Endothelial cell of umbilical vein (primary cell): ENCODE measurements at regions not wholly inside any gene's neighbourhood (a gene's known extent, or its start where the extent isn't known, plus 50 kb on each side); places are given as distances from the start of the nearest gene placed in this dataset.

Experiments used
- BruUV-seq: library from RNA; stranded (reverse); fragments of 400-500 nt; replicated peaks from 2 replicates; lab custom pipeline; 2021; lab: Mats Ljungman, UMichigan
- CTCF ChIA-PET: fragments of 300-600, 350-600 bp; sonication (Branson Sonifier 250); formaldehyde crosslinking; loops from one replicate; lab custom pipeline; 2021; ENCODE audit warnings: antibody characterized with exemption, inconsistent platforms; lab: Charles Lee
- POLR2A ChIA-PET: fragments of 300-600, 350-600 bp; sonication (Branson Sonifier 250); formaldehyde crosslinking; loops from one replicate; lab custom pipeline; 2021; ENCODE audit warnings: antibody characterized with exemption, inconsistent platforms; lab: Charles Lee
- DNase-seq: peaks from one replicate; pipeline ENCODE4 v3.0.0-alpha.2; 2011; ENCODE audit warnings: low read depth, low spot score
- FAIRE-seq: peaks from 2 replicates; lab custom pipeline; 2011; peaks lifted over from hg19 to GRCh38; lab: Jason Lieb, UNC
- H2AFZ ChIP-seq: 2 replicates; pipeline ENCODE4 v1.6.0; 2012; ENCODE audit warnings: low read depth, low read length, control low read depth, inconsistent platforms
- H3K27ac ChIP-seq: 2 replicates; pipeline ENCODE4 v1.5.1; 2011; ENCODE audit warnings: low read depth, mild to moderate bottlenecking, control low read depth, low read length, moderate library complexity; ENCODE audit not compliant: insufficient read depth
- H3K27me3 ChIP-seq, 2 experiments: 2 replicates each; pipeline versions ENCODE4 v1.6.0 to v1.6.1; 2011; ENCODE audit warnings: low read length in 2 of 2, mixed read lengths in 1 of 2; ENCODE audit not compliant: control insufficient read depth in 2 of 2, insufficient read depth in 2 of 2
- H3K36me3 ChIP-seq, 2 experiments: 2 replicates in 1 of 2; 3 replicates in 1 of 2; pipeline ENCODE4 v1.5.1; 2011; ENCODE audit warnings: low read length in 2 of 2, mild to moderate bottlenecking in 1 of 2, moderate library complexity in 1 of 2; ENCODE audit not compliant: control insufficient read depth in 2 of 2, insufficient read depth in 2 of 2; ENCODE audit errors: extremely low read depth in 1 of 2
- H3K4me1 ChIP-seq: 3 replicates; pipeline ENCODE4 v1.5.1; 2011; ENCODE audit warnings: mild to moderate bottlenecking, low read length; ENCODE audit not compliant: control insufficient read depth, insufficient read depth; ENCODE audit errors: extremely low read depth
- H3K4me2 ChIP-seq: 2 replicates; pipeline ENCODE4 v1.6.1; 2011; ENCODE audit warnings: low read length, control low read depth, mixed read lengths; ENCODE audit not compliant: insufficient read depth
- H3K4me3 ChIP-seq, 3 experiments: fragments of 200-600 bp in 1 of 3; sonication (generic), shearing (Covaris generic) in 1 of 3; replicated peaks in 1 of 3; 2 replicates each; pipeline ENCODE4 v1.5.1; 2011 to 2016; ENCODE audit warnings: control low read depth in 3 of 3, low read length in 3 of 3, mild to moderate bottlenecking in 2 of 3, inconsistent platforms in 1 of 3, low read depth in 1 of 3, moderate library complexity in 1 of 3; ENCODE audit not compliant: insufficient read depth in 1 of 3
- H3K79me2 ChIP-seq: 2 replicates; pipeline ENCODE4 v1.6.0; 2012; ENCODE audit warnings: low read length, inconsistent platforms; ENCODE audit not compliant: control insufficient read depth, insufficient read depth
- H3K9ac ChIP-seq: replicated peaks from 2 replicates; pipeline ENCODE3; 2011; ENCODE audit warnings: low read length, control low read depth; ENCODE audit not compliant: insufficient read depth; ENCODE audit errors: extremely low read depth
- H3K9me1 ChIP-seq: replicated peaks from 3 replicates; pipeline ENCODE4 v1.6.0; 2011; ENCODE audit warnings: mild to moderate bottlenecking, low read length; ENCODE audit not compliant: control insufficient read depth, insufficient read depth; ENCODE audit errors: extremely low read depth
- H3K9me3 ChIP-seq: replicated peaks from 2 replicates; pipeline ENCODE4 v1.5.1; 2012; ENCODE audit warnings: low read length, inconsistent platforms; ENCODE audit not compliant: control insufficient read depth, insufficient read depth
- H4K20me1 ChIP-seq: replicated peaks from 2 replicates; pipeline ENCODE3; 2011; ENCODE audit warnings: mild to moderate bottlenecking, low read length; ENCODE audit not compliant: control insufficient read depth, insufficient read depth; ENCODE audit errors: extremely low read depth
- EZH2 ChIP-seq: IDR thresholded peaks from 2 replicates; pipeline ENCODE4 v1.6.1; 2012; ENCODE audit warnings: borderline replicate concordance, low read depth, mild to moderate bottlenecking, moderate library complexity, low read length, inconsistent platforms; ENCODE audit not compliant: severe bottlenecking
- FOS ChIP-seq: IDR thresholded peaks from 2 replicates; pipeline ENCODE4 v1.6.1; 2011; ENCODE audit warnings: mild to moderate bottlenecking, low read length, moderate library complexity, borderline replicate concordance; ENCODE audit not compliant: insufficient read depth
- GATA2 ChIP-seq: IDR thresholded peaks from 2 replicates; pipeline ENCODE4 v1.7.0; 2011; ENCODE audit warnings: low read depth, mild to moderate bottlenecking, moderate library complexity, mixed read lengths, low read length; ENCODE audit not compliant: insufficient read length, insufficient read depth
- JUN ChIP-seq: IDR thresholded peaks from 2 replicates; pipeline ENCODE4 v1.6.1; 2011; ENCODE audit warnings: borderline replicate concordance, low read depth; ENCODE audit not compliant: insufficient read length, insufficient read depth
- MYC ChIP-seq: IDR thresholded peaks from one replicate; pipeline ENCODE4 v1.6.1; 2011; ENCODE audit warnings: mild to moderate bottlenecking, low read depth, low read length
- POLR2A ChIP-seq: IDR thresholded peaks from 2 replicates; pipeline ENCODE4 v1.6.1; 2012; ENCODE audit warnings: low read depth, mild to moderate bottlenecking, control low read depth, low read length
- POLR2AphosphoS5 ChIP-seq: IDR thresholded peaks from 2 replicates; pipeline ENCODE4 v1.6.1; 2012; ENCODE audit warnings: low read depth, mild to moderate bottlenecking, control low read depth, low read length, moderate library complexity; ENCODE audit not compliant: insufficient read depth
- dilution Hi-C: fragments of 300-500 bp; cut with MboI; formaldehyde crosslinking; loops from one replicate; pipeline ENCODE4 v1.15.0; 2019; ENCODE audit warnings: low sequenced_read_pairs; ENCODE audit not compliant: extremely low pct_ligation_motif_present
- intact Hi-C: fragments of 100-400 bp; cut with micrococcal nuclease; formaldehyde crosslinking; loops from one replicate; pipeline ENCODE4 v1.10.0; 2022
- TF ChIP-seq, protein P1 (sequence below): IDR thresholded peaks from 2 replicates; pipeline ENCODE4 v1.6.1; 2011; ENCODE audit not compliant: insufficient read depth, insufficient read length
- TF ChIP-seq, protein P2 (sequence below), 2 donors: IDR thresholded peaks; 1 replicate in 1 of 2; 2 replicates in 1 of 2; pipeline ENCODE4 v1.5.1; 2011; ENCODE audit warnings: low read length in 2 of 2, mild to moderate bottlenecking in 2 of 2, moderate library complexity in 2 of 2, control low read depth in 1 of 2, inconsistent platforms in 1 of 2, low read depth in 1 of 2; ENCODE audit not compliant: insufficient read depth in 1 of 2; ENCODE audit errors: extremely low read depth in 1 of 2

DNA sequence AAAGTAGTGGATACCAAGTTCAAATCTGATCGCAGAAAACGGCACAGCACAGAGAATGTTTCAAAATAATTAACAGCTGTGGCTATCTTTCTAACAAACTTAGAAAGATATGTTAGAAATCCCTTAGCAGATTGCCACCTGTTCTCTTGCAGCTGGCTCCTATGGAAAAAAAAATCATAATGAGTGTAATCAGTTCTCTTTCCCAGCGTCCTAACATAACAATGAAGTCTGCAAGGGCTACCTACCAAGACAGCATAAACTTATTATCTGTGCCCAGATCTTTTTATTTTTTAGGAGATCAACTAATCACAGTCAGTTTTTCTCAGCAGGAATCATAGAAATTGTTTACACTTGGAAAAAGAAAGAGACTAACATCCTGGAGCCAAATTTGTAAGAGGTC is 358.6 kb upstream of the FOXG1 start:
- Histone ChIP-seq H3K9ac (no peak overlapping the region), H4K20me1 (no peaks in the 10 kb centered on the region), H3K4me2 (no peak overlapping the region), H3K9me3 (no peaks in the 10 kb centered on the region), H3K4me1 (no peaks in the 10 kb centered on the region), H3K36me3 (no peaks in the 10 kb centered on the region), H3K9me1 (no peaks in the 10 kb centered on the region), H3K27ac (no peak overlapping the region), H3K27me3 (no peaks in the 10 kb centered on the region), H3K79me2 (no peaks in the 10 kb centered on the region), H2AFZ (no peak overlapping the region), H3K4me3 (no peak overlapping the region)
- FAIRE-seq (no peak), DNase-seq (no peak)
- ChIA-PET CTCF (interaction anchor here (1.3 to 2.9 kb wide), 3 partner anchors 9 to 37 kb away, joined by 3 to 13 read pairs (median 3); no protein-coding TSS in a partner anchor), POLR2A (no interaction called here)
- dilution Hi-C loops: no loop called here
- intact Hi-C loops: loop anchor here (10.0 kb wide), 1 partner anchor 723 kb away; no protein-coding TSS in a partner anchor
- BruUV-seq: no TSS peak
- TF ChIP-seq EZH2 (no peak), GATA2 (no peak), POLR2AphosphoS5 (no peak), JUN (no peak), POLR2A (no peak), MYC (no peak), FOS (no peak)
- TF ChIP-seq, protein P1, sequence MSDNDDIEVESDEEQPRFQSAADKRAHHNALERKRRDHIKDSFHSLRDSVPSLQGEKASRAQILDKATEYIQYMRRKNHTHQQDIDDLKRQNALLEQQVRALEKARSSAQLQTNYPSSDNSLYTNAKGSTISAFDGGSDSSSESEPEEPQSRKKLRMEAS: no peak
- TF ChIP-seq, protein P2, sequence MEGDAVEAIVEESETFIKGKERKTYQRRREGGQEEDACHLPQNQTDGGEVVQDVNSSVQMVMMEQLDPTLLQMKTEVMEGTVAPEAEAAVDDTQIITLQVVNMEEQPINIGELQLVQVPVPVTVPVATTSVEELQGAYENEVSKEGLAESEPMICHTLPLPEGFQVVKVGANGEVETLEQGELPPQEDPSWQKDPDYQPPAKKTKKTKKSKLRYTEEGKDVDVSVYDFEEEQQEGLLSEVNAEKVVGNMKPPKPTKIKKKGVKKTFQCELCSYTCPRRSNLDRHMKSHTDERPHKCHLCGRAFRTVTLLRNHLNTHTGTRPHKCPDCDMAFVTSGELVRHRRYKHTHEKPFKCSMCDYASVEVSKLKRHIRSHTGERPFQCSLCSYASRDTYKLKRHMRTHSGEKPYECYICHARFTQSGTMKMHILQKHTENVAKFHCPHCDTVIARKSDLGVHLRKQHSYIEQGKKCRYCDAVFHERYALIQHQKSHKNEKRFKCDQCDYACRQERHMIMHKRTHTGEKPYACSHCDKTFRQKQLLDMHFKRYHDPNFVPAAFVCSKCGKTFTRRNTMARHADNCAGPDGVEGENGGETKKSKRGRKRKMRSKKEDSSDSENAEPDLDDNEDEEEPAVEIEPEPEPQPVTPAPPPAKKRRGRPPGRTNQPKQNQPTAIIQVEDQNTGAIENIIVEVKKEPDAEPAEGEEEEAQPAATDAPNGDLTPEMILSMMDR (IDR thresholded peaks at IDR 0.05; ENCODE audit: extremely low read depth in 1 of 2, insufficient read depth in 1 of 2, low read depth in 1 of 2, low read length in 2 of 2): no peak
